ENCODE measurements at regions not wholly inside any gene's neighbourhood (a gene's known extent, or its start where the extent isn't known, plus 50 kb on each side); places are given as distances from the start of the nearest gene placed in this dataset.
"Not testable (repeated sequence)": the region's sequence is repeated elsewhere in the genome, so short reads cannot be mapped to it uniquely, and the experiment has no call there.

- not testable (repeated sequence) for DNase-seq
These were observed 193.3 kb downstream of the LAT start for GRCh38 chr16:29177888-29178726.

- DNase-seq, result not testable (repeated sequence)
These were observed 192.5 kb downstream of the LAT start for GRCh38 chr16:29177203-29177887.

- not testable (repeated sequence) for DNase-seq
These were observed 192.0 kb downstream of the LAT start for GRCh38 chr16:29176822-29177202.

GRCh38 chr16:29176154-29176470, 191.3 kb downstream of the LAT start:
- DNase-seq, result not testable (repeated sequence)

GRCh38 chr16:29175411-29176153, 190.7 kb downstream of the LAT start:
- not testable (repeated sequence) for DNase-seq

DNA sequence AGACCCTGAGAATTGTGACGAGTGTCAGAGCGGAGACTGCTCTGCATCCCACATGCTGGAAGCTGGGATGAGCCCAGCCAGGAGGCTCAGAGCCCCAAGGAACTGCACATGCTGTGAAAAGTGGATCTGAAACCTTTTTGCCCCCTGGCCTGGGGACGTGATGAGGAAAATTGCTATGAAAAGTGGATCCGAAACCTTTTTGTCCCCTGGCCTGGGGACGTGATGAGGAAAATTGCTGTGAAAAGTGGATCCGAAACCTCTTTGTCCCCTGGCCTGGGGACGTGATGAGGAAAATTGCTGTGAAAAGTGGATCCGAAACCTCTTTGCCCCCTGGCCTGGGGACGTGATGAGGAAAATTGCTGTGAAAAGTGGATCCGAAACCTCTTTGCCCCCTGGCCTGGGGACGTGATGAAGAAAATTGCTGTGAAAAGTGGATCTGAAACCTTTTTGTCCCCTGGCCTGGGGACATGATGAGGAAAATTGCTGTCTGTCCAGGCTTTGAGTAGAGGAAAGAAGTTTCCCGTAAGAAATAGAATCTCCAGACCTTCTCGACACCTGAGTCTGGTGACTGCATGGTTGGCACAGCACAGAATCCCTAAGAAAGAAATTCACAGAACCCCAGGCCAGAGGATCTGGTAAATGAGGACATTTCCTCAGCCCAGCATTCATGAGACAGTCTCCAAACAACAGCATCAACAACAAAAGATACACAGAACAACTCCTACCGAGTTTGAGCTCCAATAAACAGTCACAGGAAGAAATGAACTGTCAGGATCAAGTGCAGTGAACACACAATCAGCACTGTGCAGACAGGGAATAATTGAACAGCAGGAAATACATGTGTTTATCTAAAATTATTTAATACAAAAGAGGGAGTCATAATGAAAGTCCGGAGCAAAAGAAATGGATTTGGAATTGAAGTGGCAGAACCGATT, 188.8 kb downstream of the LAT start:
- DNase-seq, result not testable (repeated sequence)

DNA sequence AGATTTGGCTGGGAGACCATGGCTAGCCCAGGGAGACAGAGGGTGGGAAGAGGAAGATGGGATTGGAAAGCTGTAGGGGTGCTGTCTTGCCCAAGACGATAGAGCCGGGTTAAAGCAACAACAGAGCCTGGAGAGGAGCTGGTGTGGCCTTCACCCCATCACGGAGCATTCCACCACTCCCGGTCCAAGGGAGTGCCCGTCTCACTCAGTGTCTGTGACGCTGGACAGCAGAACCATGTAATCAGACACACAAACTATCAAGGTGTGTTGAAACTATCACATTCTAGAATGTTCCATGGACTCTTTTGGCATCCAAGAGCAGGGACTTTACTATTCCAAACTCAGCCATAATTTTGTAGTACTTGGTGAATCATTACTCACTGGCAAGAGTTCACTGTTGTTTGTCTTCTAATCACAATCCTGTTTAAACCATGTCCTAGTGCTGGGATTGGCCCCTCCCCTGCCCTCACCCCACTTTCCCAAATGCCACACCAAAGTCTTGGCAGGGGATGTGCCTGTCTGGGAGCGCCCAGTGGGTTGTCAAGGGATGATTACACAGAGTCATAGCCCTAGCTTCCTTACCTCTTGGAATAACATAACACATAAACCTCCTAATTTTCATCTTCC, 187.4 kb downstream of the LAT start:
- DNase-seq, result not testable (repeated sequence)

DNA sequence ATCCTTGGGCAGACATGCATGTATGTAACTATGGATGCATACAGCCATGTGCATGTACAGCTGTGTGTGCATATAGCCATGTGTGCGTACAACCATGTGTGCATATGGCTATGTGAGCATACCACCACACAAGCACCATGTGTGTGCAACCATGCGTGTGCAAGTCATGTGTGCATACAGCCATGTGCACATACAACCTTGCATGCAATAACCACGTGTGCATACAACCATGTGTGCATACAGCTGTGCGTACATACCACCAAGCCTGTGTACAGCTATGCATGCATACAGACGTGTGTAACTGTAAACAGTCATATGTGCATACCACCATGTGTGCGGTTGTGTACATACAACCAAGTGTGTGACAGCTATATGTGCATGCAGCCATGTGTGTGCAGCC, 186.4 kb downstream of the LAT start:
- DNase-seq, result not testable (repeated sequence)

DNA sequence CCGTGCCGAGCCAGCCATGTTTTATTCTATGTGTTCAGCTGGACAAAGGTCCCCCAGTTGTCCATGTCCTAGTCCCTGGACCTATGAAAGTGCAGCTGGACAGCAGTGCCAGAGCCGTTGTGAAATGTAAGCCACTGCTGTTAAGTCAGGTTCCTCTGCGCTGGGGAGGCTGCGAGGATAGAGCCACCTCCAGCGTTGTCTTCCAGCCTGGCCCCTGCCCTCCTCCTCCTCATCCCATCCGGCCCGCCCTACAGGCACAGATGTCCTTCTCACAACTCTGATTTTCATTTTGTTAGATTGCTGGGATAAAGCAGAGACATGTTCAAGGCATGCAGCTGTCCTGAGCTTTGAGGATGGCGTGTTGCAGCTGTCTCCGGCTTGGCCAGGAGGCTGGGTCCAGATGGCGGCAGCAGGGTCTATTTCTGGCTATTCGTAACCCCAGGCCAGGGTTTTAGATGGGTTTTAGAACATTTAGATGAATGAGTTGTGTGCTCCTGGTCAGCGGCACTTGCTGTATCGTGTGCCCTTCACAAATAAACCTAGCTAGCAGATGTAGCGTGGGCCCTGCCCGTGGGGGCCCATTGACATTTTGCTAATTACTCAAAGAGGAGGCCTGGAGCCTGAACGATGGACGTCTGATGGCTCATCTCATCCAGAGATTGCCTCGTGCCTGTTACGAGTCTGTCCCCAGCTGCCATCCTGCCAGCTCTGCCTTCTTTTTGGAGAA, 185.7 kb downstream of the LAT start:
- DNase-seq, result not testable (repeated sequence)

- DNase-seq, result not testable (repeated sequence)
These were observed 184.6 kb downstream of the LAT start for GRCh38 chr16:29169295-29169994.

- DNase-seq, result not testable (repeated sequence)
These were observed 183.8 kb downstream of the LAT start for GRCh38 chr16:29168515-29169259.

DNA sequence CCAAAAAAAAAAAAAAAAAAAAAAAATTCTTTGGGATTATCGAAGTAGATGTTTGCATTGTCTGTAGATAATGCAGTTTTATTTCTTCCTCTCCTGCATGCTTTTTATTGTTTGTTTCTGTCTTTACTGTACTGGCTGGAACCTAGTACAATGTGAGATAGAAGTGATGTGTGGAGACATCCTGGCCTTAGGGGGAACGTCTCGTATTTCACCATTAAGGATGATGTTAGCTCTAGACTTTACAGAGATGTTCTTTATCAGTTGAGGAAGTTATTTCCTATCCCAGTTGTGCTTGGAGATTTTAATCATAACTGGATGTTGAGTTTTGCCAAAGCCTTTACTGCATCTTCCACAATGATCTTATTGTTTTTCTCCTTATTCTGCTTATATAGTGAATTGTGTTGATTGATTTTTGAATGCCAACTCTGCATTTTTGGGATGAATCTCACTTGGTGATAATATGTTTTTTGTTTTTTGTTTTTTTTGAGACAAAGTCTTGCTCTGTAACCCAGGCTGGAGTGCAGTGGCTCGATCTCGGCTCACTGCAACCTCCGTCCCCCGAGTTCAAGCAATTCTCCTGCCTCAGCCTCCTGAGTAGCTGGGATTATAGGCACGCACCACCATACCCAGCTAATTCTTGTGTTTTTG, 179.7 kb downstream of the LAT start:
- not testable (repeated sequence) for DNase-seq

DNA sequence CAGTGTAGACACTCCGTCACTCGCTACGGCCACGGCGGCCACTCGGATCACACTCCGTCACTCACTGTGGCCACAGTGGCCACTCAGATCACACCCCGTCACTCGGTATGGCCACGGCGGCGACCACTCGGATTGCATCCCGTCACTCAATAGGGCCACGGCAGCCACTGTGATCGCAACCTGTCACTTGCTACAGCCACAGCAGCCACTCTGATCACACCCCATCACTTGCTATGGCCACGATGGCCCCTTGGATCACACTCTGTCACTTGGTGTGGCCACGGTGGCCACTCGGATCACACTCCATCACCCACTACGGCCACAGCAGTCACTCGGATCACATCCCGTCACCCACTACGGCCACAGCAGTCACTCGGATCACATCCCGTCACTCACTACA, 175.3 kb downstream of the LAT start:
- not testable (repeated sequence) for DNase-seq

- DNase-seq, result not testable (repeated sequence)
These were observed 174.8 kb downstream of the LAT start for GRCh38 chr16:29159603-29160002.

DNA sequence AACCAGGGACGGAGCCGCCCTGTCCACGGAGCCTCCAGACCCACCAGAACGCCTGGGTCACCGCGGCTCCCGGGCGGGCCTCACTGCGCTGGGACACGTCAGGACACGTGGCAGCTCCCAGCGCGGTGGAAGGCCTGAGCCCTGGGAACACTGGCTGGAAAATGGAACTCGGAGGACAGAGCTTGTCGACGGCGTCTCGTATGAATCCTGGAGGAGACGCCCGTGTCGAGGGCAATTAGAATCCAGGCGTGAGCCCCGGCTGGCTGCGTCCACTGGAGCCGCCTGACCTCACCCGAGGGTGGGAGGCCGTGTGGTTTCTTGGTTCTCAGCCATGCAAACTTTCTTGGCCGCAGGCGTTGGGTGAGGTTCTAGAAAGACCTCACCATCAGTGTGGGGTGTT, 173.9 kb downstream of the LAT start:
- no peak for DNase-seq

GRCh38 chr16:29158031-29158784, 173.4 kb downstream of the LAT start:
- not testable (repeated sequence) for DNase-seq

- DNase-seq, result not testable (repeated sequence)
These were observed 172.4 kb downstream of the LAT start for GRCh38 chr16:29157051-29157923.

Measured in DMS79 treated with DMSO at 0.1 percent for 48 hours (cell line).